Astrocyte (in vitro differentiated cells and primary cell): ENCODE measurements at regions not wholly inside any gene's neighbourhood (a gene's known extent, or its start where the extent isn't known, plus 50 kb on each side); places are given as distances from the start of the nearest gene placed in this dataset.

Source experiments
- DNase-seq: peaks from one replicate; pipeline ENCODE4 v3.0.0-alpha.2; 2010; ENCODE audit warnings: low read depth
- FAIRE-seq: peaks from 2 replicates; lab custom pipeline; 2011; peaks lifted over from hg19 to GRCh38; lab: Jason Lieb, UNC
- H2AFZ ChIP-seq: 2 replicates; pipeline ENCODE4 v1.6.0; 2012; ENCODE audit warnings: low read depth, low read length, inconsistent platforms
- H3K27ac ChIP-seq: 2 replicates; pipeline ENCODE4 v1.5.1; 2011; ENCODE audit warnings: low read depth, low read length, inconsistent platforms
- H3K27me3 ChIP-seq: 2 replicates; pipeline ENCODE4 v1.6.0; 2011; ENCODE audit warnings: low read length, inconsistent platforms; ENCODE audit not compliant: insufficient read depth
- H3K36me3 ChIP-seq: 2 replicates; pipeline ENCODE4 v1.5.1; 2011; ENCODE audit warnings: low read length, inconsistent platforms; ENCODE audit not compliant: insufficient read depth
- H3K4me1 ChIP-seq: 2 replicates; pipeline ENCODE4 v1.5.1; 2011; ENCODE audit warnings: low read length, inconsistent platforms; ENCODE audit not compliant: insufficient read depth
- H3K4me2 ChIP-seq: 2 replicates; pipeline ENCODE4 v1.6.0; 2012; ENCODE audit warnings: low read length, inconsistent platforms
- H3K4me3 ChIP-seq: 2 replicates; pipeline ENCODE4 v1.5.1; 2011; ENCODE audit warnings: low read depth, mild to moderate bottlenecking, low read length, inconsistent platforms; ENCODE audit not compliant: insufficient read depth
- H3K79me2 ChIP-seq: 2 replicates; pipeline ENCODE4 v1.6.0; 2012; ENCODE audit warnings: mild to moderate bottlenecking, low read length, inconsistent platforms; ENCODE audit not compliant: insufficient read depth
- H3K9ac ChIP-seq: 2 replicates; pipeline ENCODE4 v1.6.0; 2012; ENCODE audit warnings: mild to moderate bottlenecking, low read length, inconsistent platforms
- H3K9me3 ChIP-seq: 2 replicates; pipeline ENCODE4 v1.5.1; 2012; ENCODE audit warnings: low read depth, mild to moderate bottlenecking, low read length, inconsistent platforms; ENCODE audit not compliant: insufficient read depth
- H4K20me1 ChIP-seq: 2 replicates; pipeline ENCODE4 v1.6.0; 2012; ENCODE audit warnings: low read length, inconsistent platforms; ENCODE audit not compliant: insufficient read depth
- H3K27ac Mint-ChIP-seq: one replicate; pipeline ENCODE4 v1.8.0; 2021; ENCODE audit warnings: mild to moderate bottlenecking, mixed read lengths; ENCODE audit not compliant: unreplicated experiment
- H3K27me3 Mint-ChIP-seq: one replicate; pipeline ENCODE4 v1.8.0; 2021; ENCODE audit warnings: low read depth, mixed read lengths; ENCODE audit not compliant: unreplicated experiment
- H3K36me3 Mint-ChIP-seq: one replicate; pipeline ENCODE4 v1.8.0; 2021; ENCODE audit warnings: low read depth, mixed read lengths; ENCODE audit not compliant: unreplicated experiment
- H3K4me1 Mint-ChIP-seq: one replicate; pipeline ENCODE4 v1.8.0; 2021; ENCODE audit warnings: low read depth, mixed read lengths; ENCODE audit not compliant: unreplicated experiment
- H3K4me3 Mint-ChIP-seq: one replicate; pipeline ENCODE4 v1.8.0; 2021; ENCODE audit warnings: mild to moderate bottlenecking, moderate library complexity, mixed read lengths; ENCODE audit not compliant: unreplicated experiment
- H3K9me3 Mint-ChIP-seq: one replicate; pipeline ENCODE4 v1.8.0; 2021; ENCODE audit warnings: mild to moderate bottlenecking, mixed read lengths; ENCODE audit not compliant: unreplicated experiment
- CTCF ChIP-seq: IDR thresholded peaks from 2 replicates; pipeline ENCODE4 v1.5.1; 2011; ENCODE audit warnings: low read depth, mild to moderate bottlenecking, inconsistent platforms, low read length, moderate library complexity; ENCODE audit not compliant: insufficient read depth
- EZH2 ChIP-seq: IDR thresholded peaks from 2 replicates; pipeline ENCODE4 v1.6.1; 2012; ENCODE audit warnings: mild to moderate bottlenecking, low read length, inconsistent platforms; ENCODE audit not compliant: insufficient read depth

- H2AFZ ChIP-seq, result no peak overlapping the region
- H3K27ac Mint-ChIP-seq, result no peak overlapping the region
- H3K4me1 ChIP-seq, result no peaks in the 10 kb centered on the region
- peaks cover 16% of the 10 kb centered on the region for H3K36me3 Mint-ChIP-seq
- H3K27ac ChIP-seq, result no peak overlapping the region
- no peak overlapping the region for H3K9ac ChIP-seq
- H3K9me3 Mint-ChIP-seq, result no peaks in the 10 kb centered on the region
- TF ChIP-seq CTCF, result no peak
- TF ChIP-seq EZH2, result no peak
- no peaks in the 10 kb centered on the region for H3K9me3 ChIP-seq
- H3K4me2 ChIP-seq, result no peak overlapping the region
- H3K4me1 Mint-ChIP-seq, result peaks cover 5% of the 10 kb centered on the region
- FAIRE-seq (no peak), DNase-seq (no peak)
- H3K4me3 ChIP-seq, result no peak overlapping the region
- peaks cover 3% of the 10 kb centered on the region for H4K20me1 ChIP-seq
- H3K27me3 ChIP-seq, result no peaks in the 10 kb centered on the region
- no peak overlapping the region for H3K4me3 Mint-ChIP-seq
- H3K79me2 ChIP-seq, result no peaks in the 10 kb centered on the region
- H3K27me3 Mint-ChIP-seq, result no peaks in the 10 kb centered on the region
- H3K36me3 ChIP-seq, result no peaks in the 10 kb centered on the region
Observed at GRCh38 chr1:232445361-232446106, 184.4 kb downstream of the SIPA1L2 start.

- Histone ChIP-seq H4K20me1 (no peaks in the 10 kb centered on the region), H3K4me1 (no peaks in the 10 kb centered on the region), H3K27me3 (no peaks in the 10 kb centered on the region), H2AFZ (no peak overlapping the region), H3K4me3 (no peak overlapping the region), H3K9ac (no peak overlapping the region), H3K36me3 (no peaks in the 10 kb centered on the region), H3K79me2 (no peaks in the 10 kb centered on the region), H3K27ac (no peak overlapping the region), H3K9me3 (no peaks in the 10 kb centered on the region), H3K4me2 (no peak overlapping the region)
- Mint-ChIP-seq H3K4me1 (peaks cover 11% of the 10 kb centered on the region), H3K36me3 (peaks cover 18% of the 10 kb centered on the region), H3K4me3 (no peak overlapping the region), H3K9me3 (no peaks in the 10 kb centered on the region), H3K27me3 (no peaks in the 10 kb centered on the region), H3K27ac (no peak overlapping the region)
- no peak for DNase-seq
- TF ChIP-seq EZH2, result no peak
- TF ChIP-seq CTCF, result no peak
- FAIRE-seq, result no peak
Observed at GRCh38 chr1:232443372-232443771, 186.6 kb downstream of the SIPA1L2 start.

GRCh38 chr1:232441036-232441411, 188.9 kb downstream of the SIPA1L2 start:
- FAIRE-seq (no peak), DNase-seq (no peak)
- no peak overlapping the region for H3K27ac ChIP-seq
- no peak overlapping the region for H2AFZ ChIP-seq
- TF ChIP-seq CTCF, result no peak
- TF ChIP-seq EZH2, result no peak
- no peaks in the 10 kb centered on the region for H3K36me3 ChIP-seq
- H3K36me3 Mint-ChIP-seq, result peaks cover 20% of the 10 kb centered on the region
- no peak overlapping the region for H3K4me3 Mint-ChIP-seq
- H3K4me3 ChIP-seq, result no peak overlapping the region
- peaks cover 20% of the 10 kb centered on the region for H3K4me1 Mint-ChIP-seq
- H3K9ac ChIP-seq, result no peak overlapping the region
- H3K4me2 ChIP-seq, result no peak overlapping the region
- H3K27me3 ChIP-seq, result no peaks in the 10 kb centered on the region
- H3K79me2 ChIP-seq, result no peaks in the 10 kb centered on the region
- no peaks in the 10 kb centered on the region for H3K4me1 ChIP-seq
- H3K9me3 Mint-ChIP-seq, result no peaks in the 10 kb centered on the region
- H3K27me3 Mint-ChIP-seq, result no peaks in the 10 kb centered on the region
- H4K20me1 ChIP-seq, result no peaks in the 10 kb centered on the region
- peak overlapping the region; percentile 26 for H3K27ac Mint-ChIP-seq
- H3K9me3 ChIP-seq, result no peaks in the 10 kb centered on the region
